DND-41 (cell line): ENCODE measurements at regions not wholly inside any gene's neighbourhood (a gene's known extent, or its start where the extent isn't known, plus 50 kb on each side); places are given as distances from the start of the nearest gene placed in this dataset.

Experiments used
- ATAC-seq: fragments of 200-7000 bp; cut with Tn5 transposase; 3 replicates; pipeline ENCODE4 v1.9.1; 2021; ENCODE audit warnings: low read depth; ENCODE audit not compliant: insufficient read depth
- DNase-seq: peaks from one replicate; pipeline ENCODE4 v3.0.0-alpha.2; 2020
- H2AFZ ChIP-seq: 2 replicates; pipeline ENCODE4 v1.6.0; 2012; ENCODE audit warnings: low read depth, low read length
- H3K27ac ChIP-seq: 2 replicates; pipeline ENCODE4 v1.5.1; 2012; ENCODE audit warnings: low read length, inconsistent platforms
- H3K27me3 ChIP-seq: fragments of 200-600 bp; sonication (generic); 2 replicates; pipeline ENCODE4 v1.6.0; 2012; ENCODE audit warnings: low read length, mild to moderate bottlenecking, inconsistent platforms; ENCODE audit not compliant: insufficient read depth, poor library complexity
- H3K36me3 ChIP-seq: 2 replicates; pipeline ENCODE4 v1.5.1; 2012; ENCODE audit warnings: low read length, inconsistent platforms; ENCODE audit not compliant: insufficient read depth
- H3K4me1 ChIP-seq: 2 replicates; pipeline ENCODE4 v1.5.1; 2012; ENCODE audit warnings: mild to moderate bottlenecking, low read length; ENCODE audit not compliant: insufficient read depth
- H3K4me2 ChIP-seq: 2 replicates; pipeline ENCODE4 v1.6.0; 2012; ENCODE audit warnings: mild to moderate bottlenecking, moderate library complexity, low read length, inconsistent platforms; ENCODE audit not compliant: insufficient read depth
- H3K4me3 ChIP-seq, 2 experiments: fragments of 200-600 bp in 1 of 2; shearing (Covaris generic) in 1 of 2; 2 replicates each; pipeline ENCODE4 v1.5.1; 2012 to 2016; ENCODE audit warnings: inconsistent platforms in 2 of 2, low read length in 2 of 2, mild to moderate bottlenecking in 2 of 2, low read depth in 1 of 2, moderate library complexity in 1 of 2
- H3K79me2 ChIP-seq: 2 replicates; pipeline ENCODE4 v1.6.0; 2012; ENCODE audit warnings: low read length, inconsistent platforms; ENCODE audit not compliant: insufficient read depth
- H3K9ac ChIP-seq: 2 replicates; pipeline ENCODE4 v1.6.0; 2012; ENCODE audit warnings: low read depth, mild to moderate bottlenecking, inconsistent platforms, low read length, moderate library complexity
- H3K9me3 ChIP-seq: 2 replicates; pipeline ENCODE4 v1.5.1; 2012; ENCODE audit warnings: low read length, moderate library complexity, mild to moderate bottlenecking, inconsistent platforms; ENCODE audit not compliant: insufficient read depth, severe bottlenecking
- H4K20me1 ChIP-seq: 2 replicates; pipeline ENCODE4 v1.6.0; 2012; ENCODE audit warnings: low read length; ENCODE audit not compliant: insufficient read depth
- EZH2 ChIP-seq: IDR thresholded peaks from 3 replicates; pipeline ENCODE4 v1.6.1; 2012; ENCODE audit warnings: borderline replicate concordance, low read depth, mild to moderate bottlenecking, moderate library complexity, low read length, inconsistent platforms; ENCODE audit not compliant: severe bottlenecking
- TF ChIP-seq, protein P1 (sequence below): IDR thresholded peaks from 2 replicates; pipeline ENCODE4 v1.5.1; 2012; ENCODE audit warnings: borderline replicate concordance, low read length, moderate library complexity, mild to moderate bottlenecking; ENCODE audit not compliant: poor library complexity, severe bottlenecking; ENCODE audit errors: extremely low read depth

DNA sequence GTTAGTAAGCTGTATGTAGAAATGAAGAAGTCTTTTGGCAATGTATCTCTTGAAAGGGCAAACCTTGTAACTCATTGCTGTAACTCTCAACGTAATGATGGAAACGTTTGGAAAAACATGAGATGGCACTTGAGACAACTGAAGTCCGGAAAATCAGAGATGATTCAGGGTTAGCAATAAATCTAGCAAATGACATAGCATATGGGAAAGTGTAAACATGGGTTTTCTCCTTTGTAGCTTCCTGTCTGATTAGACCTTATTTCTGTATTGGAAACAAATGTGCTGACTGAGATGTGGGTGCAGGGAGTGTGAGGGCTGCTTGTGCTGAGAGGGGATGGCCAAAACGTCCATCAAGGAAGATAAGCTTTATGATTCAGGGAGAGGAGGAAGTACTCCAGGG is 110.7 kb upstream of the FAM20A start:
- Histone ChIP-seq H3K9me3 (no peaks in the 10 kb centered on the region), H3K36me3 (no peaks in the 10 kb centered on the region), H3K27me3 (peaks cover 20% of the 10 kb centered on the region), H3K4me2 (no peak overlapping the region), H2AFZ (no peak overlapping the region), H3K27ac (no peak overlapping the region), H3K4me1 (no peaks in the 10 kb centered on the region), H3K9ac (no peak overlapping the region), H3K79me2 (no peaks in the 10 kb centered on the region), H4K20me1 (no peaks in the 10 kb centered on the region), H3K4me3 (no peak overlapping the region)
- TF ChIP-seq EZH2 = no peak
- TF ChIP-seq, protein P1, sequence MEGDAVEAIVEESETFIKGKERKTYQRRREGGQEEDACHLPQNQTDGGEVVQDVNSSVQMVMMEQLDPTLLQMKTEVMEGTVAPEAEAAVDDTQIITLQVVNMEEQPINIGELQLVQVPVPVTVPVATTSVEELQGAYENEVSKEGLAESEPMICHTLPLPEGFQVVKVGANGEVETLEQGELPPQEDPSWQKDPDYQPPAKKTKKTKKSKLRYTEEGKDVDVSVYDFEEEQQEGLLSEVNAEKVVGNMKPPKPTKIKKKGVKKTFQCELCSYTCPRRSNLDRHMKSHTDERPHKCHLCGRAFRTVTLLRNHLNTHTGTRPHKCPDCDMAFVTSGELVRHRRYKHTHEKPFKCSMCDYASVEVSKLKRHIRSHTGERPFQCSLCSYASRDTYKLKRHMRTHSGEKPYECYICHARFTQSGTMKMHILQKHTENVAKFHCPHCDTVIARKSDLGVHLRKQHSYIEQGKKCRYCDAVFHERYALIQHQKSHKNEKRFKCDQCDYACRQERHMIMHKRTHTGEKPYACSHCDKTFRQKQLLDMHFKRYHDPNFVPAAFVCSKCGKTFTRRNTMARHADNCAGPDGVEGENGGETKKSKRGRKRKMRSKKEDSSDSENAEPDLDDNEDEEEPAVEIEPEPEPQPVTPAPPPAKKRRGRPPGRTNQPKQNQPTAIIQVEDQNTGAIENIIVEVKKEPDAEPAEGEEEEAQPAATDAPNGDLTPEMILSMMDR = no peak
- DNase-seq (no peak), ATAC-seq (no peak)

DNA sequence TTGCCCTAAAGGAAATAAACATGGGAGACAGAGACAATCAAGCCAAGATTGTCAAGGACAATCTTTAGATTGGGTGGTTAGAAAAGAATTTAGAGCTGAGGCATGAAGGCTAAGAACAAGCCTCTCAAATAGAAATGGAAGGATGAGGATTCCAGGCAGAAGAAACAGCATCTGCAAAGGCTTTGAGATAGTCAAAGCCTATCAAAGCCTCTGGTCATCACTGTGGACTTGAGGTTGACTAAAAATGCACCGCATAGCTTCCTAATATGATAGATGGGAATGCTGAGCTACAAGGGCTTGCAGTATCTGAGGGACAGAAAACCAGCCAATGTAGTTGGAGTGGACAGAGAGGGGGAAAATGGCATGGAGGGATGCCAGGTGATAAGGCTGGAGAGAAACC is 109.8 kb upstream of the FAM20A start:
- H3K27ac ChIP-seq = no peak overlapping the region
- H3K4me2 ChIP-seq = no peak overlapping the region

DNA sequence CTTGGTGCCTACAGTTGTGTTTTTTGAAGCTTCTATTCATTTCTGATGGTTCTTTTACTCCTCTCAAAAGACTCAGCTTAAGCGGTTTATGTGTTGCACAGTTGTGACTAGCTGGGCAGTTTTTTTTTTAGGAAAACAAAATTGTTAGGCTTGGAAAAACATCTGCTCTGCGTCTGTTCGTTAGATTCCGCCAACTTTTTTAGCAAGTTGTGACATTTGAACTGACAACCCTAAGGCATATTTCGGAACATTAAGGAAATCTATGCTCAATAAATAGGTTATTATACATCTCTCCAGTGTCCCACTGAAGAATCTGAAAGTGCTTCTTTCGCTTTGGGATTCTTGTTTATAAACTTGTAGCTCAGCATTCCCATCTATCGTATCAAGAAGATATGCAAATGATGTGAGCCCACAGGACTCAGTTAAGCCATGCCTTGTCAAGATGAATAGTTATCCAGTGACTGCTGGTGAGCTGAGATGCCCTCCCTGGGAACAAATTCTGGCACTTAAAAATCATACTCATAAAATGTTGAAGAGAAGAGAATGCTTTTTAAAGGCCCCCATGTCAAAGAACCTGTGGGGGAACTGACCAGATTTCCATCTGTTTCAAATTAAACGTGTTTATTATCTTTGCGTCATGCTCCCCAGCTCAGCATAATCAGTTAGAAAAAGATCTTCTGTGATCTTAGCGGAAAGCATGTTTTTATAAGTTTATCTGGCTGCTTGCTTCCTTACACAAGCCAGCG is 109.0 kb upstream of the FAM20A start:
- H3K36me3 ChIP-seq = no peaks in the 10 kb centered on the region
- no peaks in the 10 kb centered on the region for H3K4me1 ChIP-seq
- peaks cover 14% of the 10 kb centered on the region for H3K27me3 ChIP-seq
- H2AFZ ChIP-seq = no peak overlapping the region
- no peak overlapping the region for H3K4me2 ChIP-seq
- H4K20me1 ChIP-seq = no peaks in the 10 kb centered on the region
- H3K4me3 ChIP-seq = no peak overlapping the region
- H3K27ac ChIP-seq = no peak overlapping the region
- H3K79me2 ChIP-seq = no peaks in the 10 kb centered on the region
- no peak for DNase-seq
- H3K9me3 ChIP-seq = no peaks in the 10 kb centered on the region
- TF ChIP-seq EZH2 = no peak
- TF ChIP-seq, protein P1 = no peak
- ATAC-seq = no peak
- no peak overlapping the region for H3K9ac ChIP-seq

More for the DNA sequence above, 109.8 kb upstream of the FAM20A start:
- Histone ChIP-seq H3K27me3 (peaks cover 17% of the 10 kb centered on the region), H2AFZ (no peak overlapping the region), H3K9me3 (no peaks in the 10 kb centered on the region), H3K36me3 (no peaks in the 10 kb centered on the region), H3K4me1 (no peaks in the 10 kb centered on the region), H4K20me1 (no peaks in the 10 kb centered on the region), H3K9ac (no peak overlapping the region), H3K79me2 (no peaks in the 10 kb centered on the region), H3K4me3 (no peak overlapping the region)
- no peak for ATAC-seq
- DNase-seq = no peak
- TF ChIP-seq EZH2 = no peak
- TF ChIP-seq, protein P1 = no peak
